ENCODE measurements at regions not wholly inside any gene's neighbourhood (a gene's known extent, or its start where the extent isn't known, plus 50 kb on each side); places are given as distances from the start of the nearest gene placed in this dataset.

DNA sequence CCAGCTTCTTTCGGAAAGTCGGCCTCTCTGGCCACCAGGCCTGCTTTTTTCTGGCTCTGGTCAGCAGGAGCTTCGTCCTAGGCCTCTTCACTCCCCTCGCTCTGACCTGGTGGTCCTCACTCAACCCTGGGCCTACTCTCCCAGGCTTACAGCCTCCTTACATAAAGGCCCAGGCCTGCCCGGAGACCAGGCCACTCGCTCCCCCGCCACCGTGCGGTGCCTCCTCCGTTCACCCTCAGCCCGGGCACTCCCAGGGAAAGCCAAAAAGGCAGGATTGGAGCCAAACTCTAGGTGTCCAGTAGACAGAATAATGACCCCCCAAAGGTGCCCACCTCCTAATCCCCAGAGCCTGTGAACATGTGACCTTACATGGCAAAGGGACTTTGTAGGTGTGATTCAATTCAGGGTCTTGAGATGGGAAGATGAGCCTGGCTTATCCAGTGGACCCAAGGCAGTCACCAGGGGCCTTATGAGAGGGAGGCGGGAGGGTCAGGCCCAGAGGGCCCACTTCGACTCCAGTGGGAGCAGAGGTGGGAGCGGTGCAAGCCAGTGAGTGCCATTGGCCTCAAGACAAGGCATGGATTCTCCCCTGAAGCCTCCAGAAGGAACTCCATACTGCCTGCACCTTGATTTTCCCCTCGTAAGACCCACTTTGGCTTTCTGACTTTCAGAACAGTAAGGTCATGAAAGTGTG is 118.6 kb upstream of the PTPN1 start:
- H3K4me3 ChIP-seq (ENCODE audit: low read depth, low read length), result no peak overlapping the region
- POLR2A ChIA-PET, result no interaction called here
- no peak for DNase-seq (ENCODE audit: low read depth, low spot score)
- TF ChIP-seq, protein P1, sequence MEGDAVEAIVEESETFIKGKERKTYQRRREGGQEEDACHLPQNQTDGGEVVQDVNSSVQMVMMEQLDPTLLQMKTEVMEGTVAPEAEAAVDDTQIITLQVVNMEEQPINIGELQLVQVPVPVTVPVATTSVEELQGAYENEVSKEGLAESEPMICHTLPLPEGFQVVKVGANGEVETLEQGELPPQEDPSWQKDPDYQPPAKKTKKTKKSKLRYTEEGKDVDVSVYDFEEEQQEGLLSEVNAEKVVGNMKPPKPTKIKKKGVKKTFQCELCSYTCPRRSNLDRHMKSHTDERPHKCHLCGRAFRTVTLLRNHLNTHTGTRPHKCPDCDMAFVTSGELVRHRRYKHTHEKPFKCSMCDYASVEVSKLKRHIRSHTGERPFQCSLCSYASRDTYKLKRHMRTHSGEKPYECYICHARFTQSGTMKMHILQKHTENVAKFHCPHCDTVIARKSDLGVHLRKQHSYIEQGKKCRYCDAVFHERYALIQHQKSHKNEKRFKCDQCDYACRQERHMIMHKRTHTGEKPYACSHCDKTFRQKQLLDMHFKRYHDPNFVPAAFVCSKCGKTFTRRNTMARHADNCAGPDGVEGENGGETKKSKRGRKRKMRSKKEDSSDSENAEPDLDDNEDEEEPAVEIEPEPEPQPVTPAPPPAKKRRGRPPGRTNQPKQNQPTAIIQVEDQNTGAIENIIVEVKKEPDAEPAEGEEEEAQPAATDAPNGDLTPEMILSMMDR (IDR thresholded peaks at IDR 0.05; ENCODE audit: insufficient read depth, low read length, missing control alignments), result no peak
- CTCF ChIA-PET, result no interaction called here

DNA sequence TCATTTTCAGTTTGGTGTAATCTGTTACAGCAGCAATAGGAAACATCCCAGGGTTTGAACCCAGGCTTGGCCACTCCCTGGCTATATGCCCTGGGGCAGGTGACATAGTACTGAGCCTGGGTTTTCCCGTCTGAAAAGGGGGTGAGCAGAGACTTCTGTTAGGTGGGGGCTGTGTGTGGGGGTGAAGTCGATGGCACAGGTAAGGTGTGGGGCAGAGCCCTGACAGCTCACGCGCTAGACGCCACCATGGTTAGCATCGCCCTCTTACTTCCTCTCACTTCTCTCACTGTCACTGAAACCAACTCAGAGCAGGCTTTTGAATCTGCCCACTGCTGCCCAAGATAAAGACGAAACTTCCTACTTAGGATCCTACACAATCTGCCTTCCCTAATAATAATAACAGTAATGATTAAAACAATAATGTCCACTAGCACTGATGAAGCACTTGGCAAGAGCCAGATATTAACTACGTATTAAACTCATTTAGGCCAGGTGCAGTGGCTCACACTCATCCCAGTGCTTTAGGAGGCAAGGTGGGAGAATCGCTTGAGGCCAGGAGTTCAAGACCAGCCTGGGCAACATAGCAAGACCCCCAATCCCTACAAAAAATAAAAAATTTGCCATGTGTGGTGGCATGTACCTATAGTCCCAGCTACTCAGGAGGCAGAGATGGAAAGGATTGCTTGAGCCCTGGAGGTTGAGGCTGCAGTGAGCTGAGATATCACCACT is 117.9 kb upstream of the PTPN1 start:
- POLR2A ChIA-PET, result no interaction called here
- no peak for DNase-seq (ENCODE audit: low read depth, low spot score)

DNA sequence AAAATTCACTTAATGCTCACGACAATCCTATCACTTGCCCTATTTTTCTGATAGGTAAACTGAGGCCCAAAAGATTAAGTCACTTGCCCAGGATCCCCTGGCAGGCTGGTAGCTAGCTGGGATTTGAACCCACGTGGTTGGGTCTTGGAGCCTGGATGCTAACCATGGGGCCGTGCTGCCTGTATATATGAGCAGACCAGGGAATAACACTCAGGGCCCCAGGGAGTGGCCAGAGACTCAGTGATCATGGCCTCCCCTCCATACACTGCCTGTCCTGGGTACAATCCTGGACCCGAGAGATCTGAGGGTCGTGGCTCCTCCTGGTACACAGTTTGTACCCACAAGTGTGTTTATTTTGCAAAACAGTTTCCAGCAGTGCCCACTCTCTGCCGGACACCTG is 116.9 kb upstream of the PTPN1 start:
- TF ChIP-seq, protein P1 (IDR thresholded peaks at IDR 0.05; ENCODE audit: insufficient read depth, low read length, missing control alignments), result no peak
- POLR2A ChIA-PET, result no interaction called here
- no peak for DNase-seq (ENCODE audit: low read depth, low spot score)
- H3K4me3 ChIP-seq (ENCODE audit: low read depth, low read length), result no peak overlapping the region
- CTCF ChIA-PET, result no interaction called here

More for the DNA sequence above, 117.9 kb upstream of the PTPN1 start:
- CTCF ChIA-PET, result no interaction called here
- no peak overlapping the region for H3K4me3 ChIP-seq (ENCODE audit: low read depth, low read length)
- TF ChIP-seq, protein P1 (IDR thresholded peaks at IDR 0.05; ENCODE audit: insufficient read depth, low read length, missing control alignments), result no peak

GRCh38 chr20:50393990-50394561 is 116.1 kb upstream of the PTPN1 start:
- TF ChIP-seq, protein P1 (IDR thresholded peaks at IDR 0.05; ENCODE audit: insufficient read depth, low read length, missing control alignments), result no peak
- ChIA-PET CTCF (interaction anchor here (1.2 kb wide), 1 partner anchor 66 kb away, joined by 3 read pairs; no protein-coding TSS in a partner anchor), POLR2A (no interaction called here)
- no peak overlapping the region for H3K4me3 ChIP-seq (ENCODE audit: low read depth, low read length)
- DNase-seq (ENCODE audit: low read depth, low spot score), result no peak

- ChIA-PET POLR2A (no interaction called here), CTCF (interaction anchor here (1.0 to 1.2 kb wide), 2 partner anchors 13 to 66 kb away, joined by 3 read pairs; no protein-coding TSS in a partner anchor)
- no peak for DNase-seq (ENCODE audit: low read depth, low spot score)
- no peak overlapping the region for H3K4me3 ChIP-seq (ENCODE audit: low read depth, low read length)
- TF ChIP-seq, protein P1 (IDR thresholded peaks at IDR 0.05; ENCODE audit: insufficient read depth, low read length, missing control alignments), result no peak
These were observed 115.6 kb upstream of the PTPN1 start for GRCh38 chr20:50394569-50394968.

DNA sequence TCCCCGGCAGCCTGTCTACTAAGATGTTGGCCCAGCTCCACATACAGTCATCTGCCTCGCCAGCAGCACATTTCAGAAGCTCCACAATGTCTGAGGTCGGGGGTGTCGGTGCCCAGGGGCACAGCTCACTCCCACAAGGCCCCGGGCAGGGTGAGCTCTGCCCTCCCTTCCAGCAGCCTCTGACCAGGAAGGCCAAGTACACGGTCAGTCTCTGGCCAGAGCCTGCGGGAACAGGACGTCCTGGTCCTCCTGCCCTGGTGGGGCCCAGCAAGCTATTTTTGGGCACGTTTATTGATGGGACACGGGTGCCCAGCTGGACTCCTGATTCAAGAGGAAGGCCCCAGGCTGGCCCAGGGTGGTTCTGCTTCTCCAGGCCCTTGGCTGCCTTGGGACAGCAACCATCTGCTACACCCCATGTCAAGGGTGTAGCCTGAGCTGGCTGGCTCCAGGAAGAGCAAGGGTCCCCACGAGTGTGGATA is 114.9 kb upstream of the PTPN1 start:
- DNase-seq (ENCODE audit: low read depth, low spot score), result no peak
- TF ChIP-seq, protein P1 (IDR thresholded peaks at IDR 0.05; ENCODE audit: insufficient read depth, low read length, missing control alignments), result no peak
- ChIA-PET CTCF (interaction anchor here (1.0 to 1.2 kb wide), 2 partner anchors 13 to 65 kb away, joined by 3 read pairs; no protein-coding TSS in a partner anchor), POLR2A (no interaction called here)
- no peak overlapping the region for H3K4me3 ChIP-seq (ENCODE audit: low read depth, low read length)

All from AG04449 (cell line).